Adrenal gland (tissue), 9 donors: ENCODE measurements at regions not wholly inside any gene's neighbourhood (a gene's known extent, or its start where the extent isn't known, plus 50 kb on each side); places are given as distances from the start of the nearest gene placed in this dataset.
"Not testable (repeated sequence)": the region's sequence is repeated elsewhere in the genome, so short reads cannot be mapped to it uniquely, and the experiment has no call there.

Experiments
- DNase-seq, 7 donors: peaks; one replicate each; pipeline ENCODE4 v3.0.0-alpha.2; 2019 to 2020
- H3K27ac ChIP-seq, 5 donors: fragments of 200-600 bp; sonication (generic) in 4 of 5; 1 replicate in 3 of 5; 2 replicates in 2 of 5; pipeline versions ENCODE4 v1.5.1 to v1.8.0; 2016 to 2020; ENCODE audit warnings: mild to moderate bottlenecking in 1 of 5
- H3K27me3 ChIP-seq: fragments of 200-600 bp; 2 replicates; pipeline ENCODE4 v1.8.0; 2021
- H3K36me3 ChIP-seq, 2 donors: fragments of 200-600 bp; replicated peaks in 1 of 2; 1 replicate in 1 of 2; 2 replicates in 1 of 2; pipeline versions ENCODE4 v1.5.1 to v1.8.0; 2018 to 2022
- H3K4me1 ChIP-seq, 2 donors: fragments of 200-600 bp; replicated peaks in 1 of 2; 1 replicate in 1 of 2; 2 replicates in 1 of 2; pipeline versions ENCODE4 v1.5.1 to v1.8.0; 2018 to 2021
- H3K4me3 ChIP-seq, 4 donors: fragments of 200-600 bp; sonication (generic) in 3 of 4; one replicate each; pipeline ENCODE4 v1.5.1; 2016 to 2018
- H3K9me3 ChIP-seq, 3 donors: fragments of 200-600 bp; sonication (generic) in 1 of 3; replicated peaks in 1 of 3; 1 replicate in 2 of 3; 2 replicates in 1 of 3; pipeline versions ENCODE4 v1.5.1 to v1.8.0; 2016 to 2021
- CTCF ChIP-seq, 6 experiments: fragments of 450-650 bp in 4 of 6; fragments of 200-600 bp in 2 of 6; sonication (generic) in 1 of 6; IDR thresholded peaks; 1 replicate in 5 of 6; 2 replicates in 1 of 6; pipeline versions ENCODE4 v1.5.1 to v1.8.0; 2016 to 2021; ENCODE audit warnings: antibody characterized with exemption in 6 of 6, mild to moderate bottlenecking in 2 of 6, moderate library complexity in 1 of 6
- POLR2A ChIP-seq, 2 donors: fragments of 450-650 bp; IDR thresholded peaks; one replicate each; pipeline ENCODE4 v1.6.1; 2017; ENCODE audit warnings: antibody characterized with exemption in 2 of 2, mild to moderate bottlenecking in 2 of 2, moderate library complexity in 1 of 2
- WGBS, 4 donors: extraction: QIAGEN DNeasy Blood & Tissue Kit in 2 of 4; methylation state at CpG; one replicate each; pipeline versions ENCODE4 v1.1.5 to v1.1.7; 2013 to 2017; 5-methylcytosine and 5-hydroxymethylcytosine counted together
- intact Hi-C, 2 donors: fragments of 100-400 bp; cut with DNase I; formaldehyde crosslinking; loops; one replicate each; pipeline versions ENCODE4 v1.14.1 to v1.15.0; 2022 to 2023
- donor health status: healthy with polysubstance abuse.
- donor health status: Bipolar disorder and iron deficiency.
- donor health status: DM: yes; HTN: yes; CAD: no.
- donor health status: DM: no; HTN: no; CAD: no.
- donor health status: DM: no; HTN: no; CAD: no.

DNA sequence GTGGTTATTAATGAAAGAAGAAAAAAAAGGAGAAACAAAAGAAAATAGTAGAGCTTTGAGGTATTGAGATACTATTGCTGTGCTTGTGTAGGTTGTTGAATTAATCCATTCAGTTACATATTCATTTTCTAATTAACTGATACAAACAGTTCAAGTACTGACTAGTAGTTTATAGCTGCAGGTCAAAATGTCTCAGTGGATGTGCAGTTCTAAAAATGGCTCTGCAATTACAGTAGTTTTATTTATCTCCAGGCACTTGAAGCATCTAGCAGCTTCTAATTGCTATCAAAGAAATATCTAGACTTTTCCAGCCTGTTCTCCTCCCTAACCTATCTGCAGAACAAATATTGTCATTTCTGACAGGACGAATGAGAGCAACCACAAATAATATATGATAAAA is 1887.7 kb upstream of the PCDH7 start:
- Histone ChIP-seq H3K27ac (no peak overlapping the region), H3K4me3 (no peak overlapping the region), H3K27me3 (no peaks in the 10 kb centered on the region), H3K4me1 (no peaks in the 10 kb centered on the region), H3K9me3 (no peaks in the 10 kb centered on the region), H3K36me3 (no peaks in the 10 kb centered on the region)
- DNase-seq, result no peak
- no peak for TF ChIP-seq POLR2A (IDR thresholded peaks at IDR 0.05)
- WGBS, 4 donors, result 29 to 45% (median 40%) methylated on average over 1 of the region's 1 CpG
- intact Hi-C loops, result no loop called here

DNA sequence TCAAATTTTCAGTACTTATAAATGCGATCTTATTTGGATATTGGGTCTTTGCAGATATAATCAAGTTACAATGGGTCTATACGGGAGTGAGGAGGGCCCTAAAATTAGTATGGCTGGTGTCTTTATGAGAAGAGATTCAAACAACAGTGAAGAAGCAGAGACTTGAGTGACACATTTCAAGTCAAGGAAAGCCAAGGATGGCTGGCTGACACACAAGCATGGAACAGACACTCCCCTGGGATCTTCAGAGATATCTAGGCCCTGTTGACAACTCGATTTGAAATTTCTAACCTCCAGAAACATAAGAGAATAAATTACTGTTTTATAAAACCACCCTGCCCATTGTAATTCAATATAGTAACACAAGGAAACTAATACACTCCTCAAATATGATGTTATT is 1886.0 kb upstream of the PCDH7 start:
- 53 to 63% (median 62%) methylated on average over 3 of the region's 3 CpGs for WGBS, 4 donors

DNA sequence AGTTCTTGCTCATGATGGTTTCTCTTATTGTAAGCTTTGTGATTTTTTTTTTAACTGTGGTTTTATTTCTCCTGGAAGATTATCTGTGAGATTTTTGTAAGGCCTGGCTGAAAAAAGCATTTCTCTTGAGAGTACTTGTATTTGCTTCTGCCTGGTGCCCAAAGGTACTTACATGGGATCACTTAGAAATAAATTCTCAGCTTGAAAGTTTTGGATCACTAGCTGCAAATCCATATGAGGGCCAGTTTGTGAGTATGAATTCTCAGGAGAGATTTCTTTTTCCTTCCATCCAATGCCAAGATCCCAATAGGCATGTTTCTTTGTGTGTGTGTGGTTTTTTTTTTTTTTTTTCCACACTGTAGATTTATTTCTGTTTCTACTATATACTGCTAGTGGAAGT is 1884.7 kb upstream of the PCDH7 start:
- Histone ChIP-seq H3K4me3 (no peak overlapping the region), H3K4me1 (no peaks in the 10 kb centered on the region), H3K36me3 (no peaks in the 10 kb centered on the region), H3K27ac (no peak overlapping the region), H3K9me3 (no peaks in the 10 kb centered on the region), H3K27me3 (no peaks in the 10 kb centered on the region)
- no peak for DNase-seq
- intact Hi-C loops, result no loop called here
- TF ChIP-seq CTCF (IDR thresholded peaks at IDR 0.05) (no peak), POLR2A (IDR thresholded peaks at IDR 0.05) (no peak)

More for the DNA sequence above, 1886.0 kb upstream of the PCDH7 start:
- Histone ChIP-seq H3K27me3 (no peaks in the 10 kb centered on the region), H3K4me1 (no peaks in the 10 kb centered on the region), H3K27ac (no peak overlapping the region), H3K36me3 (no peaks in the 10 kb centered on the region), H3K9me3 (no peaks in the 10 kb centered on the region), H3K4me3 (no peak overlapping the region)
- DNase-seq, result no peak
- TF ChIP-seq POLR2A (IDR thresholded peaks at IDR 0.05) (no peak), CTCF (IDR thresholded peaks at IDR 0.05) (no peak)
- intact Hi-C loops, result no loop called here

GRCh38 chr4:28842271-28842670 is 1877.9 kb upstream of the PCDH7 start:
- H3K9me3 ChIP-seq, result no peaks in the 10 kb centered on the region
- WGBS, 4 donors, result 59 to 76% (median 70%) methylated on average over 6 of the region's 6 CpGs
- H3K36me3 ChIP-seq, result no peaks in the 10 kb centered on the region
- no peaks in the 10 kb centered on the region for H3K27me3 ChIP-seq
- no peak overlapping the region for H3K4me3 ChIP-seq
- H3K4me1 ChIP-seq, result no peaks in the 10 kb centered on the region
- intact Hi-C loops, result no loop called here
- no peak overlapping the region for H3K27ac ChIP-seq
- TF ChIP-seq CTCF (IDR thresholded peaks at IDR 0.05), result no peak
- TF ChIP-seq POLR2A (IDR thresholded peaks at IDR 0.05), result no peak
- DNase-seq, result no peak

GRCh38 chr4:28845158-28845557 is 1875.0 kb upstream of the PCDH7 start:
- TF ChIP-seq CTCF (IDR thresholded peaks at IDR 0.05), result no peak
- no peak for TF ChIP-seq POLR2A (IDR thresholded peaks at IDR 0.05)
- no peak for DNase-seq
- Histone ChIP-seq H3K27ac (no peak overlapping the region), H3K9me3 (no peaks in the 10 kb centered on the region), H3K27me3 (no peaks in the 10 kb centered on the region), H3K4me1 (no peaks in the 10 kb centered on the region), H3K36me3 (no peaks in the 10 kb centered on the region), H3K4me3 (no peak overlapping the region)
- intact Hi-C loops, result no loop called here

DNA sequence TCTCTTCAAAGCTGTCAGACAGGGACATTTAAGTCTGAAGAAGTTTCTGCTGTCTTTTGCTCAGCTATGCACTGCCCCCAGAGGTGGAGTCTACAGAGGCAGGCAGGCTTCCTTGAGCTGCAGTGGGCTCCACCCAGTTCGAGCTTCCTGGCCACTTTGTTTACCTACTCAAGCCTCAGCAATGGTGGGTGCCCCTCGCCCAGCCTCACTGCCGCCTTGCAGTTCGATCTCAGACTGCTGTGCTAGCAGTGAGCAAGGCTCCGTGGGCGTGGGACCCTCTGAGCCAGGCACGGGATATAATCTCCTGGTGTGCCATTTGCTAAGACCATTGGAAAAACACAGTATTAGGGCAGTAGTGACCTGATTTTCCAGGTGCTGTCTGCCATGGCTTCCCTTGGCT is 1863.1 kb upstream of the PCDH7 start:
- DNase-seq, H3K4me1 ChIP-seq, H3K27me3 ChIP-seq, intact Hi-C loops, H3K4me3 ChIP-seq, H3K36me3 ChIP-seq, H3K9me3 ChIP-seq, H3K27ac ChIP-seq: not testable (repeated sequence)
- 76 to 87% (median 81%) methylated on average over 6 to 7 of the region's 7 CpGs for WGBS, 4 donors
